ENCODE measurements at regions not wholly inside any gene's neighbourhood (a gene's known extent, or its start where the extent isn't known, plus 50 kb on each side); places are given as distances from the start of the nearest gene placed in this dataset.

GRCh38 chr6:84372290-84372689 lies 144.8 kb upstream of the CEP162 start:
- TF ChIP-seq POLR2A (IDR thresholded peaks at IDR 0.05; ENCODE audit: low read length) (no peak), GATA1 (IDR thresholded peaks at IDR 0.05; ENCODE audit: low read depth, low read length) (no peak)

All from erythroblast (primary cell).